HL-60 (cell line): ENCODE measurements at regions not wholly inside any gene's neighbourhood (a gene's known extent, or its start where the extent isn't known, plus 50 kb on each side); places are given as distances from the start of the nearest gene placed in this dataset.
"Not testable (repeated sequence)": the region's sequence is repeated elsewhere in the genome, so short reads cannot be mapped to it uniquely, and the experiment has no call there.

Experiments
- DNase-seq, 2 experiments: peaks; one replicate each; pipeline ENCODE4 v3.0.0-alpha.2; 2010 to 2020; ENCODE audit warnings: low read depth in 1 of 2, low spot score in 1 of 2
- H3K27ac ChIP-seq: fragments of 250-450 bp; sonication (Bioruptor Pico); replicated peaks from 2 replicates; pipeline ENCODE4 v1.5.1; 2020; ENCODE audit warnings: mild to moderate bottlenecking, moderate library complexity
- H3K27me3 ChIP-seq: fragments of 250-450 bp; sonication (Bioruptor Pico); 2 replicates; pipeline ENCODE4 v1.5.1; 2021; ENCODE audit warnings: mild to moderate bottlenecking, moderate library complexity; ENCODE audit not compliant: insufficient read depth, poor library complexity, severe bottlenecking
- H3K4me3 ChIP-seq: replicated peaks from 2 replicates; pipeline ENCODE4 v1.5.1; 2011; ENCODE audit warnings: mild to moderate bottlenecking, control low read depth, low read length; ENCODE audit not compliant: insufficient read depth
- CTCF ChIP-seq: IDR thresholded peaks from one replicate; pipeline ENCODE4 v1.5.1; 2011; ENCODE audit warnings: low read length, control low read depth, inconsistent platforms; ENCODE audit not compliant: insufficient read depth
- GABPA ChIP-seq: IDR thresholded peaks from 2 replicates; pipeline ENCODE4 v1.6.1; 2012; ENCODE audit warnings: low read depth
- POLR2AphosphoS5 ChIP-seq: IDR thresholded peaks from 2 replicates; pipeline ENCODE4 v1.6.1; 2012; ENCODE audit warnings: low read depth
- REST ChIP-seq: IDR thresholded peaks from 2 replicates; pipeline ENCODE4 v1.6.1; 2012; ENCODE audit warnings: low read depth; ENCODE audit not compliant: insufficient replicate concordance
- SPI1 ChIP-seq: IDR thresholded peaks from 2 replicates; pipeline ENCODE4 v1.6.1; 2012; ENCODE audit warnings: low read depth, mild to moderate bottlenecking, borderline replicate concordance

- no peaks in the 10 kb centered on the region for H3K27me3 ChIP-seq
- H3K27ac ChIP-seq: no peak overlapping the region
- TF ChIP-seq REST (no peak), GABPA (no peak)
- peak in 1 of 2 experiments; percentile 11 for DNase-seq
- H3K4me3 ChIP-seq: no peak overlapping the region
Observed at GRCh38 chr7:97305589-97305988, 188.1 kb downstream of the SDHAF3 start.

GRCh38 chr7:97307521-97308108 lies 190.1 kb downstream of the SDHAF3 start:
- Histone ChIP-seq H3K27ac (no peak overlapping the region), H3K4me3 (no peak overlapping the region), H3K27me3 (no peaks in the 10 kb centered on the region)
- DNase-seq: no peak
- TF ChIP-seq POLR2AphosphoS5: no peak

- TF ChIP-seq SPI1 (no peak), REST (no peak), POLR2AphosphoS5 (no peak), CTCF (no peak), GABPA (no peak)
- H3K27ac ChIP-seq: no peak overlapping the region
- H3K27me3 ChIP-seq: no peaks in the 10 kb centered on the region
- DNase-seq: no peak
- H3K4me3 ChIP-seq: no peak overlapping the region
Observed at GRCh38 chr7:97313900-97314299, 196.4 kb downstream of the SDHAF3 start.

- no peak overlapping the region for H3K4me3 ChIP-seq
- no peaks in the 10 kb centered on the region for H3K27me3 ChIP-seq
- H3K27ac ChIP-seq: no peak overlapping the region
- DNase-seq: no peak
- TF ChIP-seq GABPA (no peak), POLR2AphosphoS5 (no peak), CTCF (no peak), REST (no peak), SPI1 (no peak)
Observed at GRCh38 chr7:97317575-97317974, 200.1 kb downstream of the SDHAF3 start.

- not testable (repeated sequence) for H3K4me3 ChIP-seq, DNase-seq, H3K27me3 ChIP-seq, H3K27ac ChIP-seq
Observed at GRCh38 chr7:97329871-97330270, 212.4 kb downstream of the SDHAF3 start.
